ENCODE measurements at regions not wholly inside any gene's neighbourhood (a gene's known extent, or its start where the extent isn't known, plus 50 kb on each side); places are given as distances from the start of the nearest gene placed in this dataset.
A peak's percentile ranks its signal among the peaks of the same experiment; 100 is the strongest.
"Not testable (repeated sequence)": the region's sequence is repeated elsewhere in the genome, so short reads cannot be mapped to it uniquely, and the experiment has no call there.

DNA sequence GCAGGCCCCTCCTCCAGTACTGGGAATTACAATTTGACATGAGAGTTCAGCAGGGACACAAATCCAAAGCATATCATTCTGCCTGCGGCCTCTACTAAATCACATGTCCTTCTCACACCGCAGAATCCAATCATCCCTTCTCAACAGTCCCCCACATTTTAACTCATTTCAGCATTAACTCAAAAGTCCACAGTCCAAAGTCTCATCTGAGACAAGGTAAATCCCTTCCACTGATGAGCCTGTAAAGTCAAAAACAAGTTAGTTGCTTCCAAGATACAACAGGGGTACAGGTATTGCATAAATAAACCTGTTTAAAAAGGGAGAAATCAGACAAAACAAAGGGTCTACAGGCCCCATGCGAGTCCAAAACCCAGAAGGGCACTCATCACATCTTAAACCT, 64.0 kb downstream of the EBNA1BP2 start:
- no peak for DNase-seq

DNA sequence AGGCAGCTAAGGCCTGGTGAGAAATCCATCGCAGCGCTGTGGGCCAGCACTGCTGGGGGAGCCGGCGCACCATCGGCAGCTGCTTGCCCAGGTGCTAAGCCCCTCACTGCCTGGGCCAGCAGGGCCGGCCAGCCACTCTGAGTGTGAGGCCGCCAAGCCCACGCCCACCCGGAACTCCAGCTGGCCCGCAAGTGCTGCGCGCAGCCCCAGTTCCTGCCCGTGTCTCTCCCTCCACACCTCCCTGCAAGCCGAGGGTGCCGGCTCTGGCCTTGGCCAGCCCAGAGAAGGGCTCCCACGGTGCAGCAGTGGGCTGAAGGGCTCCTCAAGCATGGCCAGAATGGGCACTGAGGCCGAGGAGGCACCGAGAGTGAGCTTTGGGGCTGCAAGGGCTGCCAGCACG, 64.4 kb downstream of the EBNA1BP2 start:
- no peak for DNase-seq

DNA sequence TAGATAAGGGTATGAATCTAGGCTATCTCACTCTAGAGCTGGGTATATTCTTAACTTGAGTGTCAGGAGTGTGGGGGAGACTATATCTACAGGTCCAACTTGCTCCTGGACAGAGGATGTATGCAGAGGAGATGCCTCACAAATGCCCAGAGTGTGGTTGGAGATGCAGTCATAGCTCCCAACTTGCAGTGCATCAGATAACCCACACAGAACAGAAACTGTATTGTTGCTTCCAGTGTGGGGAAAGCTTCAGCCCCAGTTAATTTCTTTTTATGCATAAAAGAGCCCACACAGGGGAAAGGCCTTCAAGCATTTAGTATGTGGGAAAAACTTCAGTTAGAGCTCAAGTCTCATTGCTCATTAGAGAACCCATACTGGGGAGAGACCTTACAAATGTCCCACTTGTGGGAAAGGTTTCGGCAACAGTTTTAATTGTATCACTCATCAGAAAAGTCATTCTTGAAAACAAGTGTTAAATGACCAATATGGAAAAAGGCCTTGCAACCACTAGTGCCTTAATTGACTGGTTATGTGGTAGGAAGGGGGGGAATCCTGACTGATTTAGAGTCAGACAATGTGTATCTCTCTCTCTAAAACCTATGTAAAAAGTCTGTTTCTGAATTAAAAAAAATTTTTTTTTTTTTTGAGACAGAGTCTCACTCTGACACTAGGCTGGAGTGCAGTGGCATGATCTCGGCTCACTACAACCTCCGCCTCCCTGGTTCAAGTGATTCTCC, 67.9 kb downstream of the EBNA1BP2 start:
- DNase-seq, result no peak

DNA sequence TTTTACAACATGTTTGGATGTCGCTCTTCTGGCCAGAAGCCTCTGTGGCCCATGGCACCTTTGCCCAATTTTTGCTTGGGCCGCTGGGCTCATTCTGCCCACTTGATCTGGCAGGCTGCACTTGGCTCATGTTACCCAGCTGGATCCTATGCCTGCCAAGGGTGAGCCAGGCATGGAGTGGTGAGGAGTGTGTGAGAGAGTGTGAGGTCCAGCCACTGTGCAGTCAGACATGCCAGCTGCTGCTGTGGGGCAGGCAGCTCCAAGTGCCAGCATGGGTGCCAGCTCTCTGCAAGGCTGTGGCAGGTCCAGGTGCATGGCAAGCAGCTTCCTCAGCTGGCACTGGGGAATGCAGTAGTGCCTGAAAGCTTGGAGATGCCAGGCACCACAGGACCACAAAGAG, 71.0 kb downstream of the EBNA1BP2 start:
- DNase-seq, result no peak

DNA sequence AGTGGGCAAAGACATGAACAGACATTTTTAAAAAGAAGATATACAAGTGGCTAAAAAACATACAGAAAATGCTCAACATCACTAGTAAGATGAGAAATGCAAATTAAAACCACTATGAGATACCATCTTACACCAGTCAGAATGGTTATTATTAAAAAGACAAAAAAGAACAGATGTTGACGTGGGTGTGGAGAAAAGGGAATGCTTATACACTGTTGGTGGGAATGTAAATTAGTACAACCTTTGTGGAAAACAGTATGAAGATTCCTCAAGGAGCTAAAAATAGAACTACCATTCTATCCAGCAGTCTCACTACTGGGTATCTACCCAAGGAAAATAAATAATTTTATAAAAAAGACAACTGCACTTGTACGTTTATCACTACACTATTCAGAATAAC, 73.9 kb downstream of the EBNA1BP2 start:
- DNase-seq, result no peak

DNA sequence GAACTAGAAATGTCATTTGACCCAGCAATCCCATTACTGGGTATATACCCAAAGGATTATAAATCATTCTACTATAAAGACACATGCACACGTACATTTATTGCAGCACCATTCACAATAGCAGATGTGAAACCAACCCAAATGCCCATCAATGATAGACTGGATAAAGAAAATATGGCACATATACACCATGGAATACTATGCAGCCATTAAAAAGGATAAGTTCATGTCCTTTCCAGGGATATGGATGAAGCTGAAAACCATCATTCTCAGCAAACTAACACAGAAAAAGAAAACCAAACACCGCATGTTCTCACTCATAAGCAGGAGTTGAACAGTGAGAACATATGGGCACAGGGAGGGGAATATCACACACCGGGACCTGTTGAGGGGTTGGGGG, 75.6 kb downstream of the EBNA1BP2 start:
- not testable (repeated sequence) for DNase-seq

DNA sequence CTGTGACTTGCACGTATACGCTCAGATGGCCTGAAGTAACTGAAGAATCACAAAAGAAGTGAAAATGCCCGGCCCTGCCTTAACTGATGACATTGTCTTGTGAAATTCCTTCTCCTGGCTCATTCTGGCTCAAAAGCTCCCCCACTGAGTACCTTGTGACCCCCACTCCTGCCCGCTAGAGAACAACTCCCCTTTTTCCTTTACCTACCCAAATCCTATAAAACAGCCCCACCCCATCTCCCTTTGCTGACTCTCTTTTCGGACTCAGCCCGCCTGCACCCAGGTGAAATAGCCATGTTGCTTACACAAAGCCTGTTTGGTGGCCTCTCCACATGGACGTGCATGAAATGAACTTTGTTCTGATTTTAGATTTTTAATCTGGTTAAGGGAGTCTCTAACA, 81.3 kb downstream of the EBNA1BP2 start:
- DNase-seq, result not testable (repeated sequence)

DNA sequence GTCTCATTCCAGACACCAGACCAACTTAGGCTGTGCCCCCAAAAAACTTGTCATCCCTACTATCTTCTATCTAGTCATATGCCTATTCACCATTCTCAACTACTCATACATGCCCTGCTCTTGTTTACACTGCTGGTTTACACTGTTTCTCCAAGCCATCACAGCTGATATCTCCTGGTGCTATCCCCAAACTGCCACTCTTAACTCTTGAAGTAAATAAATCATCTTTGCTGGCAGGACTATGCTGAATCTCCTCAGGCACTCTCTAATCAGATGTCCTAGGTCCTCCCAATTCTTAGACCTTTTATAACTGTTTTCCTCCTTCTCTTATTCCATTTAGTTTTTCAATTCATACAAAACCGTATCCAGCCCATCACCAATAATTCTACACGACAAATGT, 81.9 kb downstream of the EBNA1BP2 start:
- DNase-seq, result not testable (repeated sequence)

DNA sequence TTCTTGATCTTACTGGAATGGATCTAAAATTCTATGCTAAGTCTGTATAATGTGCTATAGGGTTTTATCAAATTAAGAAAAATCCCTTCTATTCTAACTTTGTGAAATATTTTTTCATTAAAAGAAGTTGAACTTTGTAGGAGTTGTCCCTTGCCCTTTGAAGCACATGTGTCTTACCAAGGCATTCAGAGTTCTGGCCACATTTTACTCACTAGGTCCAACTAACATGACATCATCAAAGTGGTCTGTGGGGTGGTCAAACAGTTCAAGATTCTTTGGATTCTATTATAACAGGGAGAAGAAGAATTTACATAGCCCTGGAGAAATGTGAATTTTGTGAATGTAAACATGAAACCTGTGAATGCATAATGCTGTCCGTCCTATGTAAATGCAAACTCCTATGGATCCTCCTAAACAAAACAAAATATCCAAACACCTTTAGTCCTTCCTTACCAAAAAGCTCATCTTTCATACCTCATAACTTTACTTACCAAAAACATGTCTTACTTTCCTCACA, 88.7 kb downstream of the EBNA1BP2 start:
- DNase-seq, result no peak

DNA sequence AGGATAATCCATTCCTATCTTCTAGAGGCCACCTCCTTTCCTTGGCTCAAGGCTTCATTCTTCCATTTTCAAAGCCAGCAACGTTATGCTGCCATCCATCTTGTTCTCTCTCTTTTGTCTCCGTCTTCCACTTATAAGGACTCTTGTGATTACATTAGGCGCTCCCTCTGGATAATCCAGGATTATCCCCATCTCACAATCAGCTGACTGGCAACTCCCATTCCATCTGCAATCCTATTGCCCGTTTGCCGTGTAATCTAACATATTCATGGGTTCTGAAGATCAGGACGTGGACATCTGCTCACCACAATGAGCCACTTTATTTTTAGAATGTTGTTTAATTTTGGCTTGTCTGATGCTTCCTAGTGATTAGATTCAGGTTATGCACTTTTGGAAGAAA, 89.3 kb downstream of the EBNA1BP2 start:
- DNase-seq, result no peak

DNA sequence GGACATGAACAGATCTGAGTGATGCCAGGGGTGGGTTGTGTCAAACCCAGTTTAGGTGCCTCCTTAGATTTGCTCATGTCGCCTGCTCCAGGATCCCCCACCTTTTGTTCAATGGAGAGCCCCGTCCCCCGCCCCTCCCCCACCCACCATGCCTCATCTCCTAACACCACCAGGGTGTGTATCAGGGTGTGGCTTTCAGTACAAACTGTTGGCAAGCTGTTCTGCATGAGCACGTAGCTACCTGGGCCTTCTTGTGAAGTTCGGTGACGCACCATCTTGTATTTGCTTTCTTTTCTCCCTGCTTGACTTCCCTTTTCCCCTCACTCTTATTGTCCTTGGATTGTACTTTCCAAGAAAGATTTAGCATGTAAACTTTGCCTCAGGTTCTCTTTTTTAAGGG, 94.8 kb downstream of the EBNA1BP2 start:
- DNase-seq, result no peak

DNA sequence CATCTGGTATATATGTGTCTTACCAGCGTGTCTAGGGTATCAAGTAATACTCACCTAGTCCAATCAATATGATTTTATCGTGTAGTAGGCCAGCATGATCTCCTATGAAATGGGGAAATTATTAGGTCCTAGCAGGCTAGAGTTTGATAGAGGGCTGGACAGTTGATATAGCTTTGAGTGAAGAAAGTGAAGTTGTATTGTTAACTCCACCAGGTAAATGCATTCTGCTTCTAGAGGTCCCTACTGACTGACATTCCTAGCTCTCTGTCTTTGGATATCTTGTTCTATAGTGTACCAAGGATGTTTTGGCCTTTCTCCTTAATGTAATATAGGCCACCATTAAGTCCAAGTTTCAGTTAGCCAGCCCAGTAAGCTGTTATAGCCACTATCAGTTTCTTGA, 97.4 kb downstream of the EBNA1BP2 start:
- DNase-seq, result no peak

DNA sequence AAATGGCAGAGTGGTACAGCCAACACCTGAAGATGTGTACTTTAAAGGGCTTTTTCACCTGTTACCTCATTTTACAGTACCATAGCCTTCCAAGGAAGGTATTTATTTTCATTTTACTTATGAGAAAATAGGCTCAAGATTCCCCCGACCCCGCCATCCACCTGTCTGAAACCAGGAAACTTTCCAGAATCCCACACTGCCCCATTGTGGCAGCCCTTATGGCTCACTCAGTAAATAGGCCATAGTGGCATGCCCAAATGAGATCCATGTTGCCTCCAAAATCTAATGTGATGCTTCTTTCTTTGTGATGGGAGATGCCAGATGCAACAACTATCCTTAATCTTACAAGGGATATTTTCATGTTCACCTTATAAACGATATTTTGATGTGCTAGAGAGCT, 97.8 kb downstream of the EBNA1BP2 start:
- DNase-seq, result no peak

DNA sequence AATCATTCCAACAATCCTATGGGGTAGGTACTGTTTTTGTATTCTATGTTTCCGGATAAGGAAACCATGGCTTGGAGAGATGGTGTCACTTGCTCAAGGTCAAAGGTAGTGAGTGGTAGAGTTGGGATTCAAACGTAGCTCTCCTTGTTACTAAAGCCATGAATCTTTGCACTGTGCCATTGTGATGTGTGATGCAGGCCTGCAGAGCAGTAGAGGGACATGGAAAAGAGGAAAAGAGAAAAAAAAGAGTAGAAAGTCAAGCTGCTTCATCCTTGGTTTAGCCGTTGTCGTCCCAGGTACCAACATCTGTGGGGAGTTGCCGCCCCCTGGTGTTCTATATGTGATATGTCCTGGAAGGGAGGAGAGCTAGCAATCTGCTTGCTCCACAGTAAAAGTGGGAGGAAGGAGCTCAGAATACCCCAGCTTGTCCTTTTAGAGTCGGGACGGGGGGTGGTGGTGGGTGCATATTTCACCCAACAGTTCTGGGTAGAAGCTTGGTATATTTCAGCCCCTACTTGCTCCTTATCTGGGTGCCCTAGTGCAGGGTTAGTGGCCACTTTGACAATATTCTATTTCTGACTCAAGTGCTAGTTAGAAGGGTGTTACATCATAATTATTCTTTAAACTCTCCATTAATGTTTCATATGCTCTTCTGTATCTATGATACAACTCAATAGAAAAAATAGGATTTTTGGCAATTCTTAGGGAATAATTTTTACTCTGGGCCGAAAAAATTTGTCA, 98.4 kb downstream of the EBNA1BP2 start:
- peak; percentile 70 for DNase-seq

DNA sequence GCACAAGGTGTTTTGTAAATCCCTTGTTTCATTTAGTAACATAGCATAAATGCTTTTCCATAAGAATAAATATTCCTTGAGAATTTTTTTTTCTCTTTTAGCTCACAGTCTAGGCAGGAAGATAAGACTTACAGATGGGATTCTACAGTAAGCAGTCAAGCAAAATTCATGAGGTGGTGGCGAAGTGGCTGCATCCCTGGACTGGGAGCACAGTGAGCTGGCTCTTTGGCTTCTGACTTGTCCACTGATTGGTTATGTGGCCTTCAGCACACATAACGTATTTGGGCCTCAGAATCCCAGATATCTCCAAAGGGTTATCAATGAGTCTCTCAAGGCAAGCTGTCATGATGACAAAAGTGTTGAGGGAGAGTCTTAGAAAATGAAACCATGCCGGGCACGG, 99.8 kb downstream of the EBNA1BP2 start:
- no peak for DNase-seq

DNA sequence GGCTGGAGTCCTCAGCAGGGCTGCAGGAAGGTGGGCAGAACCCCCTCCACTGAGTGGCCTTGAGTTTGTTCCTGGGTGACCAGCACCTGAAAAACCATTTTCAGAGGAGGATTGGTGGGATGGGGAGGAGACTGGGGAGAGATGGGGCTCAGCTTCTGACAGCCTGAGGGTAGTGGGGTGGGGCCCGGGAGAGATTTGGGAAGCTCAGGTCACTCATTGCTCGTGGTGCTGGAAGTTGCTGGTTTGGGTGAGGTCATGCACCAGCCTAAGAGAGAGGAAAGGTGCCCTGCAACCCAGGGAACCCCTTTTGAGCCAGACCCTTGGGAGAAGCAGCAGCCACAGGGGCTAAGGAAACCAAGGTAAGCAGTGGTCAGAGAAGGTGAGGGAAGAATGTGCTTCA, 100.8 kb downstream of the EBNA1BP2 start:
- DNase-seq, result no peak

DNA sequence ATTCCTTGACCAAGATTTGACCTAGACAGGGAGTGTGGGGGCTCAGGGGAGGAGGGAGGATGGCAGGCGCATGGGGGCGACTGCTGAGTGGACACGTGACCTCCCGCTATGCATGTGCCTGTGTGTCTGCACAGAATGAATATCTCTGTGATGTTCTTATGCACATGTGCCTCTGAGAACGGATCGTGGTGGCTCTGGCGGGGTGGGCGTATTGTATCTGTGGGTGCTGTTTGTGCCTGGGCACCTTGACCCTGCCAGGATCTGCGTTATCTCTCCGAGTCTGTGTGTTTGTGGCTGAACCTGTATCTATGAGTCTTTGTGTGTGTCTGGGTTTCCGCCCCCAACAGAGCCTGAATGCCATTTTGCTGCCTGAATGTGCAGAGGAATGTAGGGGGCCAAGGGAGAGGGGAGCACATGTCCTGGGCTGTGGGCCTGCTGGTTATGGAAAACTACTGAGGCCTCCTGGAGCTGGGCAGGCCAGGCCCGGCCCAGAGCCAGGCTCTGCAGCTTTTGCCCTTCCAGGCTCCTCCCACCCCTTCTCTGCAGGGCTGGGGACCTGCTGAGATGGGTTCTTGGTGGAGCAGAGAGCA, 102.5 kb downstream of the EBNA1BP2 start:
- DNase-seq, result no peak

DNA sequence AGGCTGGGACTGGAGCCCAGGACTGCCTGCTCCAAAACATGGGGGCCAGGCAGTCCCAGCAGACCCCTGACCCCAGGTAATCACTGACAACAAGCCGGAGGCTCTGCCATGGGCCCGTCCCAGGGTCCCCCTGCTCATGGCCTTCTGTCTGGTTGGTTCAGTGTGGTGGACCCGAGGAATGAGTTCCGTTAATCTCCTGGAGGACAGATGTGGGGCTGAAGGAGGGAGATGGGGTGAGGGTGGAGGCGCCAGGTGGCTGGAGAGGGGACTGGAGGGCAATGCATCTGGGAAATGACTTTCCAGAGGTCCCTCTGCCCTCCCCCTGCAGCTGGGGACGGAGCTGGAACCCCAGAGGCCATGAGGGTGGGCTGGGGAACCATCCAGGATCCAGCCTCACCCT, 103.2 kb downstream of the EBNA1BP2 start:
- DNase-seq, result no peak

DNA sequence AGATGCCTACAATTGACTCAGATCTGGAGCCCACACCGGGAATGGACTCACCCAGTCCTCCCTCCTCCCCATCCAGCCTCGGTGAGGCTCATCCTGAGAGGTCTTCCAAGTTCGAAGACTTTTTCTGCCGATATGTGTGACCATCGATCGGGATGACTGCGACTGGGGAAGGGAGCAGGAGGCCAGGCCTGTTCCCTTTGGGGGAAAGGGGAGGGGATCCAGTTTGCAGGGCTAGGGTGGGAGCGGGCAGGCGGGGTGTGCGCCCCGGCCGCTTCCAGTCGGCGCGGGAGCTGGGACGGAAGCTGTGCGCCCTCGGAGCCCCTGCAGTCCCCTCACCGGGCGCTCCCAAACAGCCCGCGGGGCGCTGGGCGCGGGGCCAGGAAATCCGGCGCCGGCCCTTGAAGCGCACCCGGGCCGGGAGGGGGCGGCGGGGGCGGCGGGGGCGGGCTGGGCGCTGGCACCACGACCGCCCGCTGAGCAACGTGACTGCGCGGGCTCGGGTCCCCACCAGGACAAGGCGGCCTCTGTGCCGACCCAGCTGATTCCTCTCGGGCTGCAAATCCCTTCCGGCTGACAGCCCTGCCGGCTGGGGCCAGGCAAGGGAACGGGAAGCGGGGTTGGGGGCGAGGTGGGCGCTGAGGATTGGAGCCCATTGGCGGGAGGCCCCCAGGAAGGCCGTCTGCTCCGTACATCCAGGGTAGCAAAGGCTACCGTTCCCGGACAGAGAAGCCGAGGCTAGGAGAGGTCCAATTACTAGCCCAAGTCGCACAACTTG, 103.9 kb downstream of the EBNA1BP2 start:
- no peak for DNase-seq

DNA sequence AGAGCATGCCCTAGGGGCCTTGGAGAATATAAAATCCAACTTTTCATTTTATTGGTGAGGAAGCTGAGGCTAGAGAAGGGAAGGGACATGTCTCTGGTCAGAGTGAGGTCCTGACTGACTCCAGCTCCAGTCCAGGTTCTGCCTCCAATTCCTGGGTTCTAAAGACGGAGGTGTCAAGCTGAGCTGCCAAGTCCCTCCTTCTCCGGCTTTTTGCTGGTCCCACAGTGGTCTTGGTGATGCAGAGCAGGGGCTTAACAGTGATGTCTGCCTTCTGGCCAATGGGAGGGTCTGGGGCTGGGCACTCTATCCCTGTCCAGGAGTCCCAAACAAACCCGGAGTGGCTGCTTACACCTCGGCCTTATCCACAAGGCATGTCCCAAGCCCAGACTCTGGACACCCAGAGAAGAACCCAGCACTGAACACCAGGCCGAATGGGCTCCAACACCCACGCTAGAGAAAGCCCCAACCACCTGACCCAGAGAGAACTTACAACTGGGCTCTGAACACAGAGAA, 104.8 kb downstream of the EBNA1BP2 start:
- no peak for DNase-seq

DNA sequence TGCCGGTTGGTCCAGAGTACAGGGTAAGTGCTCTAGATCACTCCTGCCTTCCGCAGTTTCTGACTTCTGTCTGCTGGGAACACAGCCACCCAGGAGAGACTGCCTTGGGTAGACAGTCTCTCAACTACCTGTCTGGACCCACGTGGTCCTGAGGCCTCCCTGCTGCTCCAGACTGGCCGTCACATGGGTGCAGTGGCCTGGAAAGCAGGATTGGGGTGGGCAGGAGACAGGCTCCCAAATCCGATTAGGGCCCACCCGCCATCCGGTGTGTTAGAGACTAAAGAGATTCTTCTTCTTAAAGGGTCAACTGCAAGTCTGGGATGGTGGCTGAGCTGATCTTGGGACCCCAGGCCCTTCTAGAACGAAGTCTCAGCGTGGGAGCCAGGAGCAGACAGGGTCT, 105.5 kb downstream of the EBNA1BP2 start:
- DNase-seq, result no peak

DNA sequence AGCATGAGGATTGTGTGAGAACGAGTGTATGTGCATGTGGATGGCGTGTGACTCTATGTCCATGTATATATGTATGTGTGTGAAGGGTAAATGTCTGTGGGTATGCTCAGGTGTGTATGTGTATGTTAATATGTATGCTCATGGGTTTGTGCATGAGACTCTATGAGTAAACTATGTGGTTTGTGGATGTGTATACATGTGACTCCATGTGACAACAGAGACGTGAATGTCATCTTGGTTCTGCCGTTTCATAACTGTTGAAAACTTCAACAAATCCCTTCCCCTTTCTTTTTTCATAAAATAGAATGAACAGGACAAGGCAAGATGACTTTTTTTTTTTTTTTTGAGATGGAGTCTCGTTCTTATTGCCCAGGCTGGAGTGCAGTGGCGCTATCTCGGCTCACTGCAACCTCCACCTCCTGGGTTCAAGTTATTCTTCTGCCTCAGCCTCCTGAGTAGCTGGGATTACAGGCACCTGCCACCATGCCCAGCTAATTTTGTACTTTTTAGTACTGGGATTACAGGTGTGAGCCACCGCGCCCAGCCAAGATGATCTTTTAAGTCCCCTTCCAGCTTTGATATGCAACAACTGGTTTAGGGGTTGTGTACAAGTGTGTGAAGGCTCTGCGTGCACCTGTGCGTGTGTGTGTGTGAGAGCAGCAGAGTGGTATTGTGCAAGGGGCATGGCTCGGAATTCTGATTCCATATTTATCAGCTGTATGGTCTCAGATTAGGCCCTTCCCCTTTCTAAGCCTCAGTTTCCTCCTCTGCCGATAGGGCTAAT, 106.3 kb downstream of the EBNA1BP2 start:
- DNase-seq, result no peak

Measured in activated CD4-positive, alpha-beta T cell treated with anti-CD3 and anti-CD28 coated beads for 1 hour (primary cell).